Occipital lobe (tissue), 2 donors: ENCODE measurements at regions not wholly inside any gene's neighbourhood (a gene's known extent, or its start where the extent isn't known, plus 50 kb on each side); places are given as distances from the start of the nearest gene placed in this dataset. TPM values are rescaled to one million over a fixed set of nuclear protein-coding genes. Genes with fewer than 3 reads are reported as not detected.

Experiments
- DNase-seq: peaks from one replicate; lab custom pipeline; 2025; lab: John Stamatoyannopoulos, UW
- small RNA-seq: library from RNA; depleted of rRNA; stranded (forward); fragments of <200 nt; gene quantifications from one replicate; pipeline ENCODE3, GENCODE V24; 2014

GRCh38 chr3:180531303-180532278 lies 70.4 kb upstream of the TTC14 start:
- DNase-seq, result no peak

GRCh38 chr3:180534828-180535227 lies 67.1 kb upstream of the TTC14 start:
- DNase-seq, result no peak

- no peak for DNase-seq
These were observed 63.5 kb upstream of the TTC14 start for GRCh38 chr3:180538493-180538892.

- no peak for DNase-seq
These were observed 58.1 kb upstream of the TTC14 start for GRCh38 chr3:180543877-180544276.

- no peak for DNase-seq
These were observed 55.1 kb upstream of the TTC14 start for GRCh38 chr3:180546863-180547262.

GRCh38 chr3:180548050-180548449 lies 53.9 kb upstream of the TTC14 start:
- no peak for DNase-seq

Small RNA genes in the stretch of these regions (small RNA-seq; reads per million reads assigned to genes)
- not detected for gene AC134503.1
- not detected for gene RF00096
- not detected for gene RNA5SP149
